K562 (cell line): ENCODE measurements at regions not wholly inside any gene's neighbourhood (a gene's known extent, or its start where the extent isn't known, plus 50 kb on each side); places are given as distances from the start of the nearest gene placed in this dataset.

ENCODE experiments used
- ATAC-seq: fragments of 200-7000 bp; cut with Tn5 transposase; 3 replicates; pipeline ENCODE4 v1.9.1; 2020; ENCODE audit warnings: moderate library complexity
- BruUV-seq: library from RNA; stranded (reverse); fragments of 400-500 nt; replicated peaks from 2 replicates; lab custom pipeline; 2021; lab: Mats Ljungman, UMichigan
- CTCF ChIA-PET: fragments of 300-600 bp; formaldehyde crosslinking; extraction: SDS; loops from one replicate; lab custom pipeline; 2021; ENCODE audit warnings: low intra/inter-chr PET ratio; lab: Yijun Ruan, JAX
- POLR2A ChIA-PET: fragments of 300-600, 350-650 bp; sonication (Branson Sonifier 250); formaldehyde crosslinking; extraction: SDS; loops from one replicate; lab custom pipeline; 2021; ENCODE audit warnings: antibody characterized with exemption, inconsistent platforms; lab: Yijun Ruan, JAX
- DNase-seq, 4 experiments: peaks; one replicate each; pipeline versions ENCODE4 v3.0.0 to v3.0.0-alpha.2; 2011 to 2018; ENCODE audit warnings: low spot score in 3 of 4, mixed read lengths in 3 of 4; ENCODE audit errors: extremely low read depth in 1 of 4
- FAIRE-seq: peaks from 2 replicates; lab custom pipeline; 2011; peaks lifted over from hg19 to GRCh38; lab: Jason Lieb, UNC
- H2AFZ ChIP-seq: 2 replicates; pipeline ENCODE4 v1.6.0; 2011; ENCODE audit warnings: low read depth, low read length, control low read depth, inconsistent platforms
- H3K27ac ChIP-seq: fragments of 200-600 bp; 3 replicates; pipeline ENCODE4 v1.8.0; 2011; ENCODE audit warnings: low read depth, mild to moderate bottlenecking, control low read depth, inconsistent platforms, low read length, moderate library complexity, mixed read lengths; ENCODE audit errors: extremely low read depth
- H3K27me3 ChIP-seq, 2 experiments: fragments of 300-600 bp in 1 of 2; 2 replicates in 1 of 2; 3 replicates in 1 of 2; pipeline versions ENCODE4 v1.6.0 to v1.8.0; 2011; ENCODE audit warnings: inconsistent platforms in 2 of 2, low read length in 2 of 2, mild to moderate bottlenecking in 1 of 2, mixed read lengths in 1 of 2, moderate library complexity in 1 of 2; ENCODE audit not compliant: control insufficient read depth in 2 of 2, insufficient read depth in 2 of 2
- H3K36me3 ChIP-seq: fragments of 300-600 bp; 3 replicates; pipeline ENCODE4 v1.8.0; 2011; ENCODE audit warnings: mild to moderate bottlenecking, low read length, inconsistent platforms; ENCODE audit not compliant: control insufficient read depth, insufficient read depth
- H3K4me1 ChIP-seq, 2 experiments: fragments of 200-600 bp in 1 of 2; replicated peaks in 1 of 2; 2 replicates in 1 of 2; 3 replicates in 1 of 2; pipeline versions ENCODE4 v1.5.1 to v1.8.0; 2011; ENCODE audit warnings: inconsistent platforms in 2 of 2, low read length in 2 of 2, mild to moderate bottlenecking in 1 of 2, mixed read lengths in 1 of 2, moderate library complexity in 1 of 2; ENCODE audit not compliant: control insufficient read depth in 2 of 2, insufficient read depth in 2 of 2
- H3K4me2 ChIP-seq: 2 replicates; pipeline ENCODE4 v1.6.1; 2011; ENCODE audit warnings: low read length, control low read depth, inconsistent platforms, mixed read lengths; ENCODE audit not compliant: insufficient read depth
- H3K4me3 ChIP-seq: fragments of 200-600 bp; sonication (generic), shearing (Covaris generic); 2 replicates; pipeline ENCODE4 v1.5.1; 2016; ENCODE audit warnings: control low read depth, inconsistent platforms
- H3K79me2 ChIP-seq: fragments of 200-600 bp; 3 replicates; pipeline ENCODE4 v1.8.0; 2011; ENCODE audit warnings: low read length, inconsistent platforms; ENCODE audit not compliant: control insufficient read depth, insufficient read depth
- H3K9ac ChIP-seq, 2 experiments: 2 replicates each; pipeline versions ENCODE4 v1.6.0 to v1.6.1; 2011; ENCODE audit warnings: low read depth in 2 of 2, low read length in 2 of 2, control low read depth in 1 of 2, inconsistent platforms in 1 of 2, mild to moderate bottlenecking in 1 of 2, mixed read lengths in 1 of 2; ENCODE audit not compliant: insufficient read depth in 1 of 2
- H3K9me1 ChIP-seq: one replicate; pipeline ENCODE4 v1.6.0; 2011; ENCODE audit warnings: inconsistent platforms, mild to moderate bottlenecking, low read length, moderate library complexity; ENCODE audit not compliant: control insufficient read depth, insufficient read depth
- H3K9me3 ChIP-seq: replicated peaks from 2 replicates; pipeline ENCODE4 v1.5.1; 2011; ENCODE audit warnings: low read depth, low read length, inconsistent platforms; ENCODE audit not compliant: control insufficient read depth, insufficient read depth
- H4K20me1 ChIP-seq: replicated peaks from 2 replicates; pipeline ENCODE4 v1.6.1; 2011; ENCODE audit warnings: low read length, inconsistent platforms, mixed read lengths; ENCODE audit not compliant: control insufficient read depth, insufficient read depth
- CC2D1A ChIP-seq: fragments of 450-650 bp; IDR thresholded peaks from 2 replicates; pipeline ENCODE4 v1.6.1; 2017; ENCODE audit warnings: mild to moderate bottlenecking
- FOS ChIP-seq: IDR thresholded peaks from 3 replicates; pipeline ENCODE4 v1.6.1; 2011; ENCODE audit not compliant: insufficient read length; ENCODE audit errors: extremely low read depth
- MECOM ChIP-seq: fragments of 250-450 bp; sonication (Bioruptor Pico); IDR thresholded peaks from 2 replicates; pipeline ENCODE4 v1.8.0; 2022; ENCODE audit warnings: inconsistent platforms
- NCOA1 ChIP-seq: fragments of 450-650 bp; IDR thresholded peaks from 2 replicates; pipeline ENCODE4 v1.6.1; 2016; ENCODE audit warnings: low read depth
- NFE2L1 ChIP-seq: fragments of 450-650 bp; IDR thresholded peaks from 2 replicates; pipeline ENCODE4 v1.6.1; 2016; ENCODE audit warnings: missing genetic modification characterization, low read depth, mild to moderate bottlenecking, missing compliant biosample characterization, moderate library complexity, borderline replicate concordance
- POLR2AphosphoS5 ChIP-seq: IDR thresholded peaks from 2 replicates; pipeline ENCODE4 v1.6.1; 2011; ENCODE audit warnings: mild to moderate bottlenecking, low read depth, low read length, moderate library complexity; ENCODE audit not compliant: control insufficient read depth, insufficient read depth
- XRCC3 ChIP-seq: fragments of 450-650 bp; IDR thresholded peaks from 2 replicates; pipeline ENCODE4 v1.6.1; 2017; ENCODE audit warnings: mild to moderate bottlenecking, moderate library complexity
- ZNF717 ChIP-seq: fragments of 250-450 bp; sonication (Bioruptor Pico); IDR thresholded peaks from 2 replicates; pipeline ENCODE4 v1.5.0; 2021
- in situ Hi-C: fragments of 300-500 bp; cut with MboI; formaldehyde crosslinking; loops from 4 replicates; pipeline ENCODE4 v1.15.0; 2018; ENCODE audit warnings: inconsistent platforms, mixed read lengths
- intact Hi-C: fragments of 100-400 bp; cut with micrococcal nuclease; formaldehyde crosslinking; loops from 2 replicates; pipeline ENCODE4 v1.14.2; 2022
- TF ChIP-seq, protein P1 (sequence below): sonication (generic); formaldehyde crosslinking; IDR thresholded peaks from 2 replicates; pipeline ENCODE4 v1.8.1; 2023; ENCODE audit warnings: mild to moderate bottlenecking, missing genetic modification reagents
- TF ChIP-seq, protein P2 (sequence below): sonication (generic); formaldehyde crosslinking; IDR thresholded peaks from 2 replicates; pipeline ENCODE4 v1.8.0; 2022; ENCODE audit warnings: missing genetic modification reagents, mild to moderate bottlenecking, borderline replicate concordance

DNA sequence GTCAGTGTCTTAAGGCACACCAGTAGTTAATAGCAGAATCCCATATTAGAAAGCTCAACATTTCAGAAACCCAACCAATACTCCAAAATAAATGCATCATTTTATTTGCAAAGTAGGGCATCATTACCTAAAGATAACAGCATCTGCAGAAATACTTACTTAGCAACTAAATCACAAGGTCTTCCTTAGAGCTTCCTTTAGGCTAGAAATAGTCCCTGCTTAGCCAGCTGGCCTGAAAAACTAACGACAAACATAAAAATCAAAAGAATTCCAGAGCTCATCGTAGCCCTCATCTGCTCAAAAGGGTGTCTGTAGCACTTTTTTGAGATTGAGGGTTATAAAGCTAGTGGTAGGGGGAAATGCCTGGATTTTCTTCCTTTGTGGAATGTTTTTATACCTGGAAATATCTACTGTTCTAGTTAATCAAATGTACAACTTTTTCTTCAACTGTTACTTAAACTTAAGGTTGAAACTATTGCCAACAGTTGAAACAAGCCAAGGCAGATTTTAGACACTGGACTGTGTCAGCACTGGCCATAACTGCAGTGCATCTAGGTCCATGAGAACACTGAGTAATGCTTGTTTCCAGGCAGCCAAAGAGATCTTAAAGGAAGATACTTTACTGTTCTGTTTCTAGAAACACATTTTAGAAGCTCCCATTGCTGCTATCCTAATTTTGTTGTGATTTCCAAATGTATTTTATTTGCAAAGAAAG lies 129.4 kb upstream of the RASA1 start (continued):
- no peak for TF ChIP-seq NFE2L1 (tag)

DNA sequence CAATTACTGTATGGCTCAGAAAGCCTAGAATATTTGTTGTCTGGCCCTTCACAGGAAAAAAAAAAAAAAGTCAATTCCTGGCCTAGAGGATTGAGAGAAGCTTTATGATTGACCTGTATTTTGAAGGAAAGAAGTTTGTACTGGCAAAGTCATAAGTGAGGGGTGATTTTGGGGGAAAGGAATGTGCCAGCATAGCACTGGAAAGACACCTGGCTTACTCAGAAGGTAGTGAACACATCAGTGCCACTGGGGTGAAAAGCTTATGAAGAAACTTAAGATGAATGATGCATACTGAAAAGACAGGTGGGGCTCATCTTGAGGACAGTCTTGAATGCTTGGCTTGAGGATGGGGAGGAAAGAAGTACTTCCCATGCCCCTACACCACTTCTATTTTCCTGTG lies 127.9 kb upstream of the RASA1 start:
- Histone ChIP-seq H3K9ac (no peak overlapping the region), H3K9me3 (no peaks in the 10 kb centered on the region), H2AFZ (no peak overlapping the region), H3K36me3 (no peaks in the 10 kb centered on the region), H3K27ac (no peak overlapping the region), H3K4me3 (no peak overlapping the region), H4K20me1 (no peaks in the 10 kb centered on the region), H3K9me1 (no peaks in the 10 kb centered on the region), H3K4me2 (no peak overlapping the region), H3K4me1 (no peaks in the 10 kb centered on the region; a peak in 1 of 5 replicates), H3K79me2 (no peaks in the 10 kb centered on the region), H3K27me3 (no peaks in the 10 kb centered on the region)
- TF ChIP-seq MECOM (CRISPR knock-in tag) (no peak), XRCC3 (no peak), NCOA1 (no peak), POLR2AphosphoS5 (no peak), ZNF717 (CRISPR knock-in tag) (no peak), FOS (no peak), CC2D1A (no peak)
- TF ChIP-seq, protein P1, sequence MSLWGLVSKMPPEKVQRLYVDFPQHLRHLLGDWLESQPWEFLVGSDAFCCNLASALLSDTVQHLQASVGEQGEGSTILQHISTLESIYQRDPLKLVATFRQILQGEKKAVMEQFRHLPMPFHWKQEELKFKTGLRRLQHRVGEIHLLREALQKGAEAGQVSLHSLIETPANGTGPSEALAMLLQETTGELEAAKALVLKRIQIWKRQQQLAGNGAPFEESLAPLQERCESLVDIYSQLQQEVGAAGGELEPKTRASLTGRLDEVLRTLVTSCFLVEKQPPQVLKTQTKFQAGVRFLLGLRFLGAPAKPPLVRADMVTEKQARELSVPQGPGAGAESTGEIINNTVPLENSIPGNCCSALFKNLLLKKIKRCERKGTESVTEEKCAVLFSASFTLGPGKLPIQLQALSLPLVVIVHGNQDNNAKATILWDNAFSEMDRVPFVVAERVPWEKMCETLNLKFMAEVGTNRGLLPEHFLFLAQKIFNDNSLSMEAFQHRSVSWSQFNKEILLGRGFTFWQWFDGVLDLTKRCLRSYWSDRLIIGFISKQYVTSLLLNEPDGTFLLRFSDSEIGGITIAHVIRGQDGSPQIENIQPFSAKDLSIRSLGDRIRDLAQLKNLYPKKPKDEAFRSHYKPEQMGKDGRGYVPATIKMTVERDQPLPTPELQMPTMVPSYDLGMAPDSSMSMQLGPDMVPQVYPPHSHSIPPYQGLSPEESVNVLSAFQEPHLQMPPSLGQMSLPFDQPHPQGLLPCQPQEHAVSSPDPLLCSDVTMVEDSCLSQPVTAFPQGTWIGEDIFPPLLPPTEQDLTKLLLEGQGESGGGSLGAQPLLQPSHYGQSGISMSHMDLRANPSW (CRISPR knock-in tag): no peak
- TF ChIP-seq, protein P2, sequence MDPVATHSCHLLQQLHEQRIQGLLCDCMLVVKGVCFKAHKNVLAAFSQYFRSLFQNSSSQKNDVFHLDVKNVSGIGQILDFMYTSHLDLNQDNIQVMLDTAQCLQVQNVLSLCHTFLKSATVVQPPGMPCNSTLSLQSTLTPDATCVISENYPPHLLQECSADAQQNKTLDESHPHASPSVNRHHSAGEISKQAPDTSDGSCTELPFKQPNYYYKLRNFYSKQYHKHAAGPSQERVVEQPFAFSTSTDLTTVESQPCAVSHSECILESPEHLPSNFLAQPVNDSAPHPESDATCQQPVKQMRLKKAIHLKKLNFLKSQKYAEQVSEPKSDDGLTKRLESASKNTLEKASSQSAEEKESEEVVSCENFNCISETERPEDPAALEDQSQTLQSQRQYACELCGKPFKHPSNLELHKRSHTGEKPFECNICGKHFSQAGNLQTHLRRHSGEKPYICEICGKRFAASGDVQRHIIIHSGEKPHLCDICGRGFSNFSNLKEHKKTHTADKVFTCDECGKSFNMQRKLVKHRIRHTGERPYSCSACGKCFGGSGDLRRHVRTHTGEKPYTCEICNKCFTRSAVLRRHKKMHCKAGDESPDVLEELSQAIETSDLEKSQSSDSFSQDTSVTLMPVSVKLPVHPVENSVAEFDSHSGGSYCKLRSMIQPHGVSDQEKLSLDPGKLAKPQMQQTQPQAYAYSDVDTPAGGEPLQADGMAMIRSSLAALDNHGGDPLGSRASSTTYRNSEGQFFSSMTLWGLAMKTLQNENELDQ: no peak
- in situ Hi-C loops (no loop called here), intact Hi-C loops (no loop called here)
- FAIRE-seq (no peak), DNase-seq (no peak), ATAC-seq (no peak)
- no TSS peak for BruUV-seq
- ChIA-PET POLR2A (interaction anchor here (0.6 to 1.2 kb wide), 3 partner anchors 9 to 23 kb away, joined by 3 to 4 read pairs (median 3); no protein-coding TSS in a partner anchor), CTCF (no interaction called here)
